ENCODE measurements at regions not wholly inside any gene's neighbourhood (a gene's known extent, or its start where the extent isn't known, plus 50 kb on each side); places are given as distances from the start of the nearest gene placed in this dataset.

- TF ChIP-seq POLR2AphosphoS5 (IDR thresholded peaks at IDR 0.05; ENCODE audit: low read depth, low read length), result no peak
- no peak for TF ChIP-seq SIN3A (IDR thresholded peaks at IDR 0.05; ENCODE audit: borderline replicate concordance, insufficient read depth, low read length)
These were observed 217.2 kb upstream of the DAPK1 start for GRCh38 chr9:87280421-87280820.

Data from PFSK-1 (cell line).